Tibial nerve (tissue), 4 donors: ENCODE measurements at regions not wholly inside any gene's neighbourhood (a gene's known extent, or its start where the extent isn't known, plus 50 kb on each side); places are given as distances from the start of the nearest gene placed in this dataset.
"Not testable (repeated sequence)": the region's sequence is repeated elsewhere in the genome, so short reads cannot be mapped to it uniquely, and the experiment has no call there.

Experiments
- EP300 ChIP-seq, 2 donors: sonication (generic); formaldehyde crosslinking; IDR thresholded peaks; one replicate each; pipeline ENCODE4 v1.6.1; 2017; ENCODE audit warnings: antibody characterized with exemption in 2 of 2, mild to moderate bottlenecking in 1 of 2
- POLR2A ChIP-seq, 2 donors: fragments of 450-650 bp; IDR thresholded peaks; one replicate each; pipeline ENCODE4 v1.6.1; 2017; ENCODE audit warnings: antibody characterized with exemption in 2 of 2, mild to moderate bottlenecking in 2 of 2, moderate library complexity in 2 of 2
- TF ChIP-seq, protein P1 (sequence below), 5 experiments: fragments of 200-600 bp in 3 of 5; fragments of 450-650 bp in 2 of 5; sonication (generic) in 3 of 5; IDR thresholded peaks; one replicate each; pipeline ENCODE4 v1.5.1; 2016 to 2019; ENCODE audit warnings: antibody characterized with exemption in 5 of 5, mild to moderate bottlenecking in 3 of 5, moderate library complexity in 2 of 5

DNA sequence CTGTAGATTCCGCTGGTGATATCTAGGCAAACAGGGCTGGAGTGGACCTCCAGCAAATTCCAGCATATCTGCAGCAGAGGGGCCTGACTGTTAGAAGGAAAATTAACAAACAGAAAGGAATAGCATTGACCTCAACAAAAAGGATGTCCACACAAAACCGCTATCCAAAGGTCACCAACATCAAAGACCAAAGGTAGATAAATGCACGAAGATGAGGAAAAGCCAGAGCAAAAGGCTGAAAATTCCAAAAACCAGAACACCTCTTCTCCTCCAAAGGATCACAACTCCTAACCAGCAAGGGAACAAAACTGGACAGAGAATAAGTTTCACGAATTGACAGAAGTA is 134.8 kb upstream of the HS3ST4 start:
- TF ChIP-seq, protein P1, sequence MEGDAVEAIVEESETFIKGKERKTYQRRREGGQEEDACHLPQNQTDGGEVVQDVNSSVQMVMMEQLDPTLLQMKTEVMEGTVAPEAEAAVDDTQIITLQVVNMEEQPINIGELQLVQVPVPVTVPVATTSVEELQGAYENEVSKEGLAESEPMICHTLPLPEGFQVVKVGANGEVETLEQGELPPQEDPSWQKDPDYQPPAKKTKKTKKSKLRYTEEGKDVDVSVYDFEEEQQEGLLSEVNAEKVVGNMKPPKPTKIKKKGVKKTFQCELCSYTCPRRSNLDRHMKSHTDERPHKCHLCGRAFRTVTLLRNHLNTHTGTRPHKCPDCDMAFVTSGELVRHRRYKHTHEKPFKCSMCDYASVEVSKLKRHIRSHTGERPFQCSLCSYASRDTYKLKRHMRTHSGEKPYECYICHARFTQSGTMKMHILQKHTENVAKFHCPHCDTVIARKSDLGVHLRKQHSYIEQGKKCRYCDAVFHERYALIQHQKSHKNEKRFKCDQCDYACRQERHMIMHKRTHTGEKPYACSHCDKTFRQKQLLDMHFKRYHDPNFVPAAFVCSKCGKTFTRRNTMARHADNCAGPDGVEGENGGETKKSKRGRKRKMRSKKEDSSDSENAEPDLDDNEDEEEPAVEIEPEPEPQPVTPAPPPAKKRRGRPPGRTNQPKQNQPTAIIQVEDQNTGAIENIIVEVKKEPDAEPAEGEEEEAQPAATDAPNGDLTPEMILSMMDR (IDR thresholded peaks at IDR 0.05) = not testable (repeated sequence)
- not testable (repeated sequence) for TF ChIP-seq EP300, POLR2A (IDR thresholded peaks at IDR 0.05)
